Peyer's patch (tissue), 4 donors: ENCODE measurements at regions not wholly inside any gene's neighbourhood (a gene's known extent, or its start where the extent isn't known, plus 50 kb on each side); places are given as distances from the start of the nearest gene placed in this dataset.
"Not testable (repeated sequence)": the region's sequence is repeated elsewhere in the genome, so short reads cannot be mapped to it uniquely, and the experiment has no call there.

Experiments used
- DNase-seq, 3 donors: peaks; one replicate each; pipeline ENCODE4 v3.0.0-alpha.2; 2017 to 2019
- H3K27ac ChIP-seq, 4 donors: fragments of 200-600 bp; sonication (generic); one replicate each; pipeline ENCODE4 v1.5.1; 2016 to 2019
- H3K27me3 ChIP-seq, 2 donors: fragments of 200-600 bp; sonication (generic); one replicate each; pipeline ENCODE4 v1.5.1; 2019
- H3K36me3 ChIP-seq, 3 donors: fragments of 200-600 bp; sonication (generic); one replicate each; pipeline ENCODE4 v1.5.1; 2016 to 2019
- H3K4me1 ChIP-seq, 4 donors: fragments of 200-600 bp; sonication (generic); one replicate each; pipeline ENCODE4 v1.5.1; 2016 to 2019
- H3K4me3 ChIP-seq, 4 donors: fragments of 200-600 bp; sonication (generic); 1 replicate in 3 of 4; 2 replicates in 1 of 4; pipeline ENCODE4 v1.5.1; 2016 to 2019; ENCODE audit warnings: mild to moderate bottlenecking in 1 of 4
- H3K9me3 ChIP-seq, 4 donors: fragments of 200-600 bp; sonication (generic); one replicate each; pipeline ENCODE4 v1.5.1; 2016 to 2019; ENCODE audit warnings: mild to moderate bottlenecking in 1 of 4
- POLR2A ChIP-seq, 2 donors: fragments of 450-650 bp; IDR thresholded peaks; one replicate each; pipeline ENCODE4 v1.5.1; 2017; ENCODE audit warnings: antibody characterized with exemption in 2 of 2, mild to moderate bottlenecking in 2 of 2, moderate library complexity in 2 of 2
- TF ChIP-seq, protein P1 (sequence below), 6 experiments: fragments of 450-650 bp in 4 of 6; fragments of 200-600 bp in 2 of 6; sonication (generic) in 1 of 6; IDR thresholded peaks; one replicate each; pipeline ENCODE4 v1.5.1; 2017 to 2019; ENCODE audit warnings: antibody characterized with exemption in 6 of 6, mild to moderate bottlenecking in 3 of 6, moderate library complexity in 1 of 6

DNA sequence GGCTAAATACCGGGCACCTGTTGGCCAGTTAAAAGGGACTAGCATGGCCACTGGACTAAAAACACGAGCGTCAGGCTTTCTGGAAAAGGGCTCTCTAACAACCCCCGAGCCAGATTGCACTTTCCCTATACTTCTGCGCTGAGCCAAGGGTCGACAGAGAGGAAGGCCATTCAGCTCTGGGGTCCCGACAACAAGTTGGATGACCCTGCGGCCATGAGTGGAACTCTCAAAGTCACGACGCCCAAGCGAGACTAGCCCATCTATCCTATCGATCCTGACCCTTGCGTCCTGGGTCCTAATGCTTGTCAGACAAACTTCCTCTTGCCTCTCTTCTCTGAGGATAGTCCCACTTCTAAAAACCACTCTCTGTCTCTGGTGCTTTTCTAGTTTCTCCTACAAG lies 99.9 kb upstream of the PRDX6 start:
- Histone ChIP-seq H3K4me3 (no peak overlapping the region), H3K27me3 (no peaks in the 10 kb centered on the region), H3K9me3 (no peaks in the 10 kb centered on the region), H3K4me1 (no peaks in the 10 kb centered on the region), H3K36me3 (no peaks in the 10 kb centered on the region), H3K27ac (no peak overlapping the region)
- no peak for DNase-seq
- TF ChIP-seq, protein P1, sequence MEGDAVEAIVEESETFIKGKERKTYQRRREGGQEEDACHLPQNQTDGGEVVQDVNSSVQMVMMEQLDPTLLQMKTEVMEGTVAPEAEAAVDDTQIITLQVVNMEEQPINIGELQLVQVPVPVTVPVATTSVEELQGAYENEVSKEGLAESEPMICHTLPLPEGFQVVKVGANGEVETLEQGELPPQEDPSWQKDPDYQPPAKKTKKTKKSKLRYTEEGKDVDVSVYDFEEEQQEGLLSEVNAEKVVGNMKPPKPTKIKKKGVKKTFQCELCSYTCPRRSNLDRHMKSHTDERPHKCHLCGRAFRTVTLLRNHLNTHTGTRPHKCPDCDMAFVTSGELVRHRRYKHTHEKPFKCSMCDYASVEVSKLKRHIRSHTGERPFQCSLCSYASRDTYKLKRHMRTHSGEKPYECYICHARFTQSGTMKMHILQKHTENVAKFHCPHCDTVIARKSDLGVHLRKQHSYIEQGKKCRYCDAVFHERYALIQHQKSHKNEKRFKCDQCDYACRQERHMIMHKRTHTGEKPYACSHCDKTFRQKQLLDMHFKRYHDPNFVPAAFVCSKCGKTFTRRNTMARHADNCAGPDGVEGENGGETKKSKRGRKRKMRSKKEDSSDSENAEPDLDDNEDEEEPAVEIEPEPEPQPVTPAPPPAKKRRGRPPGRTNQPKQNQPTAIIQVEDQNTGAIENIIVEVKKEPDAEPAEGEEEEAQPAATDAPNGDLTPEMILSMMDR (IDR thresholded peaks at IDR 0.05), result no peak
- no peak for TF ChIP-seq POLR2A (IDR thresholded peaks at IDR 0.05)

DNA sequence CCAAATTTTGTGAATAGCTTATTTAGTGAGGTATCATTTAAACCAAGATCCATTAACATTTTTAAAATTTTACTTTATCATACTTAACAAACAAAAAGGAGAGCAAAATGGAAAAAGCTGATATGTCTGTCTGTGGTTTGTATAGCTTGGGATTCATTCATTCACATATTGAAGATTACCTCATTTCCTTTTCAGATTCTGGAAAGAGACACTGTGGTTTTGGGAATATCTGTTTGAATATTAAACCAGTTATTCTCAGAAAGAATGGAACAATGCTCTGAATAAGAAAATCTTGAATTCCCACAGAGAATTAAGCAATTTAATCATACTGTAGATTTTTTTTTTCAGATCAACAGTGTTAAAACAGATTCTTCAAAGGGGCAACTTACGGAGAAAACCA lies 93.8 kb upstream of the PRDX6 start:
- no peaks in the 10 kb centered on the region for H3K9me3 ChIP-seq
- no peak overlapping the region for H3K27ac ChIP-seq
- H3K4me1 ChIP-seq, result no peaks in the 10 kb centered on the region
- no peak for DNase-seq
- TF ChIP-seq, protein P1 (IDR thresholded peaks at IDR 0.05), result no peak
- no peak for TF ChIP-seq POLR2A (IDR thresholded peaks at IDR 0.05)
- no peaks in the 10 kb centered on the region for H3K27me3 ChIP-seq
- no peak overlapping the region for H3K4me3 ChIP-seq
- no peaks in the 10 kb centered on the region for H3K36me3 ChIP-seq

DNA sequence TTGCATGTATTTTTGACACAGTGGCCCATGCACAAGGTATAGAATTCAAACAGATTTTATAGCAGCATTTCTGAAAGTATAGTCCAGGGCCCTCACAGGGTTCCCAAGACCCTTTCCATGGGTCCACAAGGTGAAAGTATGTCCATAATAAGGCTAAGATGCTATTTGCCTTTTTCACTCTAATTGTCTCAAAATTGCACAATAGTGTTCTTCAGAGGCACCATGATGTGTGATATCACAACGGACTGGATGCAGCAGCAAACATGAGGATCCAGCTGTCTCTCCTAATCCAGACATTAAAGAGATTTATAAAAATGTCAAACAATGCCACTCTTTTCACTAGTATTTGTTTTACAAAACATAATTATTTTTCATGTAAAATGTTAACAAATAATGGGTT lies 88.8 kb upstream of the PRDX6 start:
- no peaks in the 10 kb centered on the region for H3K36me3 ChIP-seq
- no peak for DNase-seq
- TF ChIP-seq, protein P1 (IDR thresholded peaks at IDR 0.05), result no peak
- TF ChIP-seq POLR2A (IDR thresholded peaks at IDR 0.05), result no peak

DNA sequence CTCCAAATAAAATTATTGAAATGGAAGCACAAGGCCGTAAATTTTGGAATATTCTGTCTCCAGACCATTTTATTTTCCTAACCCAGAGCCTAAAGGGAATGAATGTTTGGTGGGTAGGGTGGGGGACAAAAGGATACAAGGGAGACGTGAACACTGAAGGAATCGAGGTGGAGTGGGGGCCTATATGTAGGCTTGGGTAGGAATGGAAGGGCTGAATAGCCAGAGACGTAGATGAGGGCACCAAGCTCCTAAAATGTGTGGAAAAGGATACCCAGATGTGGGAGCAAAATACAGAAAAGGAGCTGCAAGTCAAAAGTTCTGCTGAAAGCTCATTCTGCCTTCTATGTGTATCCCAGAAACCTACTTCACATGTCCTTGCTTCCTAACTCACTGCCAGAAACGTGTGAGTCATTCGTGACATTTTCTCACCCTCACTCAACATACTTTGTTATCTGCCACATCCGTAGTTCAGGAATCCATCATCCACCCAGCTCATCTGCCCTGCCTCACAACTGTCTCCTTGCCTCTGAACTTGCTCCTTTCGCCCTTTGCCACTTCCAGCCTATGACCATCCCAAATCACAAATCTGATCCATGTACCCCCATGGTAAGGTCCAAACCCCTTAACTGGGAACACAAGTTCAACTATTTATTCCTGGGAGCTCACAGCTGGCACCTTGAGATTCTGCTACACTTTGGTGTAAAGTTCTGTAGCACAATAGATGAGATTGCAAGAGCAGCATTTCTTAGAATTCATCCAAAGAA lies 84.1 kb upstream of the PRDX6 start:
- Histone ChIP-seq H3K4me1 (no peaks in the 10 kb centered on the region), H3K36me3 (no peaks in the 10 kb centered on the region), H3K4me3 (no peak overlapping the region), H3K9me3 (no peaks in the 10 kb centered on the region), H3K27ac (no peak overlapping the region), H3K27me3 (no peaks in the 10 kb centered on the region)
- DNase-seq, result no peak
- TF ChIP-seq POLR2A (IDR thresholded peaks at IDR 0.05), result no peak
- TF ChIP-seq, protein P1 (IDR thresholded peaks at IDR 0.05), result no peak

More for the DNA sequence above, 88.8 kb upstream of the PRDX6 start:
- no peak overlapping the region for H3K4me3 ChIP-seq
- H3K9me3 ChIP-seq, result no peaks in the 10 kb centered on the region
- no peaks in the 10 kb centered on the region for H3K27me3 ChIP-seq
- no peaks in the 10 kb centered on the region for H3K4me1 ChIP-seq
- H3K27ac ChIP-seq, result no peak overlapping the region

DNA sequence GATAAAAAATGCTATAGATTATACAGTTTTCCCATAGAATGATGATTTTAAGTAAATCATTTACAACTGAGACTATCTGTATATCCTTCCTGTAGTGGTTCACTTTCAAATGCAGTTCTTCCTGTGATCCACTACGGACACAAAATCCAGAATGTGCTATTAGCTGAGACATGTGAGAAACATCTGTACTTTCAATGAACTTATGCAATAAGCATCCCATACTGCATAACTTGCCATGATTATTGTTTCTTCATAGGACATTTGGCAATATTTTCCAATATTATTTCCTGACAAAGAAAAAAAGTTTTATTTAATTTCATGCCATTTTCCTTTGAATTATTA lies 83.5 kb upstream of the PRDX6 start:
- Histone ChIP-seq H3K4me3 (no peak overlapping the region), H3K27me3 (no peaks in the 10 kb centered on the region), H3K4me1 (no peaks in the 10 kb centered on the region), H3K36me3 (no peaks in the 10 kb centered on the region), H3K9me3 (no peaks in the 10 kb centered on the region), H3K27ac (no peak overlapping the region)
- no peak for DNase-seq
- TF ChIP-seq, protein P1 (IDR thresholded peaks at IDR 0.05), result no peak
- no peak for TF ChIP-seq POLR2A (IDR thresholded peaks at IDR 0.05)

DNA sequence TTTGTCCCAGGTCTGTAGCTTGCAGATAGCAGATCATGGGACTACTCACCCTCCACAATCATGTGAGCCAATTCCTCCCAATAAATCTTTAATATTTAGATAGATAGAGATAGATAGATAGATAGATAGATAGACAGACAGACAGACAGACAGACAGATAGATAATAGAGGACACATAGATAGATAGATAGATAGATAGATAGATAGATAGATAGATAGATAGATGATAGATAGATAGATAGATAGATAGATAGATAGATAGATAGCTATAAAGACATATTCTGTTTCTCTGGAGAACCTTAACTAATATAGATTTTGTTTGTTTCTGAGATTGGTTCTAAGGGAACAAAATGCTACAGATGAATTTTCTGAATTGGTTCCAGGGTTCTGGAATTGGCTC lies 82.3 kb upstream of the PRDX6 start:
- not testable (repeated sequence) for H3K4me1 ChIP-seq, H3K27me3 ChIP-seq, H3K27ac ChIP-seq, DNase-seq, H3K4me3 ChIP-seq, H3K9me3 ChIP-seq, H3K36me3 ChIP-seq
